ENCODE measurements at regions not wholly inside any gene's neighbourhood (a gene's known extent, or its start where the extent isn't known, plus 50 kb on each side); places are given as distances from the start of the nearest gene placed in this dataset.

- TF ChIP-seq TCF3 (CRISPR knock-in tag; IDR thresholded peaks at IDR 0.05) (no peak), ZNF239 (CRISPR knock-in tag; IDR thresholded peaks at IDR 0.05) (no peak), CTCF (IDR thresholded peaks at IDR 0.05 in 2 of 3, conservative IDR thresholded peaks at IDR 0.05 in 1 of 3; ENCODE audit: insufficient read depth in 2 of 3, low read depth in 1 of 3, low read length in 3 of 3) (no peak), PYGO2 (tag; IDR thresholded peaks at IDR 0.05) (no peak), MYC (IDR thresholded peaks at IDR 0.05; ENCODE audit: low read depth, low read length) (no peak), MYC (CRISPR knock-in tag; IDR thresholded peaks at IDR 0.05; ENCODE audit: borderline replicate concordance, low read depth) (no peak), NR2C2 (CRISPR knock-in tag; IDR thresholded peaks at IDR 0.05) (no peak), NR2C2 (tag; IDR thresholded peaks at IDR 0.05) (no peak), EZH2 (IDR thresholded peaks at IDR 0.05; ENCODE audit: borderline replicate concordance, low read depth, low read length) (no peak), CREB3 (tag; conservative IDR thresholded peaks at IDR 0.05; ENCODE audit: low read depth) (no peak), STAT6 (CRISPR knock-in tag; IDR thresholded peaks at IDR 0.05) (no peak)
- TF ChIP-seq, protein P1, sequence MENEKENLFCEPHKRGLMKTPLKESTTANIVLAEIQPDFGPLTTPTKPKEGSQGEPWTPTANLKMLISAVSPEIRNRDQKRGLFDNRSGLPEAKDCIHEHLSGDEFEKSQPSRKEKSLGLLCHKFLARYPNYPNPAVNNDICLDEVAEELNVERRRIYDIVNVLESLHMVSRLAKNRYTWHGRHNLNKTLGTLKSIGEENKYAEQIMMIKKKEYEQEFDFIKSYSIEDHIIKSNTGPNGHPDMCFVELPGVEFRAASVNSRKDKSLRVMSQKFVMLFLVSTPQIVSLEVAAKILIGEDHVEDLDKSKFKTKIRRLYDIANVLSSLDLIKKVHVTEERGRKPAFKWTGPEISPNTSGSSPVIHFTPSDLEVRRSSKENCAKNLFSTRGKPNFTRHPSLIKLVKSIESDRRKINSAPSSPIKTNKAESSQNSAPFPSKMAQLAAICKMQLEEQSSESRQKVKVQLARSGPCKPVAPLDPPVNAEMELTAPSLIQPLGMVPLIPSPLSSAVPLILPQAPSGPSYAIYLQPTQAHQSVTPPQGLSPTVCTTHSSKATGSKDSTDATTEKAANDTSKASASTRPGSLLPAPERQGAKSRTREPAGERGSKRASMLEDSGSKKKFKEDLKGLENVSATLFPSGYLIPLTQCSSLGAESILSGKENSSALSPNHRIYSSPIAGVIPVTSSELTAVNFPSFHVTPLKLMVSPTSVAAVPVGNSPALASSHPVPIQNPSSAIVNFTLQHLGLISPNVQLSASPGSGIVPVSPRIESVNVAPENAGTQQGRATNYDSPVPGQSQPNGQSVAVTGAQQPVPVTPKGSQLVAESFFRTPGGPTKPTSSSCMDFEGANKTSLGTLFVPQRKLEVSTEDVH (IDR thresholded peaks at IDR 0.05; ENCODE audit: low read depth, partially characterized antibody) = no peak
- TF ChIP-seq, protein P2, sequence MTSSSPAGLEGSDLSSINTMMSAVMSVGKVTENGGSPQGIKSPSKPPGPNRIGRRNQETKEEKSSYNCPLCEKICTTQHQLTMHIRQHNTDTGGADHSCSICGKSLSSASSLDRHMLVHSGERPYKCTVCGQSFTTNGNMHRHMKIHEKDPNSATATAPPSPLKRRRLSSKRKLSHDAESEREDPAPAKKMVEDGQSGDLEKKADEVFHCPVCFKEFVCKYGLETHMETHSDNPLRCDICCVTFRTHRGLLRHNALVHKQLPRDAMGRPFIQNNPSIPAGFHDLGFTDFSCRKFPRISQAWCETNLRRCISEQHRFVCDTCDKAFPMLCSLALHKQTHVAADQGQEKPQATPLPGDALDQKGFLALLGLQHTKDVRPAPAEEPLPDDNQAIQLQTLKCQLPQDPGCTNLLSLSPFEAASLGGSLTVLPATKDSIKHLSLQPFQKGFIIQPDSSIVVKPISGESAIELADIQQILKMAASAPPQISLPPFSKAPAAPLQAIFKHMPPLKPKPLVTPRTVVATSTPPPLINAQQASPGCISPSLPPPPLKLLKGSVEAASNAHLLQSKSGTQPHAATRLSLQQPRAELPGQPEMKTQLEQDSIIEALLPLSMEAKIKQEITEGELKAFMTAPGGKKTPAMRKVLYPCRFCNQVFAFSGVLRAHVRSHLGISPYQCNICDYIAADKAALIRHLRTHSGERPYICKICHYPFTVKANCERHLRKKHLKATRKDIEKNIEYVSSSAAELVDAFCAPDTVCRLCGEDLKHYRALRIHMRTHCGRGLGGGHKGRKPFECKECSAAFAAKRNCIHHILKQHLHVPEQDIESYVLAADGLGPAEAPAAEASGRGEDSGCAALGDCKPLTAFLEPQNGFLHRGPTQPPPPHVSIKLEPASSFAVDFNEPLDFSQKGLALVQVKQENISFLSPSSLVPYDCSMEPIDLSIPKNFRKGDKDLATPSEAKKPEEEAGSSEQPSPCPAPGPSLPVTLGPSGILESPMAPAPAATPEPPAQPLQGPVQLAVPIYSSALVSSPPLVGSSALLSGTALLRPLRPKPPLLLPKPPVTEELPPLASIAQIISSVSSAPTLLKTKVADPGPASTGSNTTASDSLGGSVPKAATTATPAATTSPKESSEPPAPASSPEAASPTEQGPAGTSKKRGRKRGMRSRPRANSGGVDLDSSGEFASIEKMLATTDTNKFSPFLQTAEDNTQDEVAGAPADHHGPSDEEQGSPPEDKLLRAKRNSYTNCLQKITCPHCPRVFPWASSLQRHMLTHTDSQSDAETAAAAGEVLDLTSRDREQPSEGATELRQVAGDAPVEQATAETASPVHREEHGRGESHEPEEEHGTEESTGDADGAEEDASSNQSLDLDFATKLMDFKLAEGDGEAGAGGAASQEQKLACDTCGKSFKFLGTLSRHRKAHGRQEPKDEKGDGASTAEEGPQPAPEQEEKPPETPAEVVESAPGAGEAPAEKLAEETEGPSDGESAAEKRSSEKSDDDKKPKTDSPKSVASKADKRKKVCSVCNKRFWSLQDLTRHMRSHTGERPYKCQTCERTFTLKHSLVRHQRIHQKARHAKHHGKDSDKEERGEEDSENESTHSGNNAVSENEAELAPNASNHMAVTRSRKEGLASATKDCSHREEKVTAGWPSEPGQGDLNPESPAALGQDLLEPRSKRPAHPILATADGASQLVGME (CRISPR knock-in tag; IDR thresholded peaks at IDR 0.05) = no peak
These were observed 131.5 kb upstream of the CENPE start for GRCh38 chr4:103329642-103330041.

Measured in K562 (cell line).